ENCODE measurements at regions not wholly inside any gene's neighbourhood (a gene's known extent, or its start where the extent isn't known, plus 50 kb on each side); places are given as distances from the start of the nearest gene placed in this dataset.

GRCh38 chr14:47785058-47785457, 109.7 kb upstream of the MDGA2 start:
- TF ChIP-seq, protein P1, sequence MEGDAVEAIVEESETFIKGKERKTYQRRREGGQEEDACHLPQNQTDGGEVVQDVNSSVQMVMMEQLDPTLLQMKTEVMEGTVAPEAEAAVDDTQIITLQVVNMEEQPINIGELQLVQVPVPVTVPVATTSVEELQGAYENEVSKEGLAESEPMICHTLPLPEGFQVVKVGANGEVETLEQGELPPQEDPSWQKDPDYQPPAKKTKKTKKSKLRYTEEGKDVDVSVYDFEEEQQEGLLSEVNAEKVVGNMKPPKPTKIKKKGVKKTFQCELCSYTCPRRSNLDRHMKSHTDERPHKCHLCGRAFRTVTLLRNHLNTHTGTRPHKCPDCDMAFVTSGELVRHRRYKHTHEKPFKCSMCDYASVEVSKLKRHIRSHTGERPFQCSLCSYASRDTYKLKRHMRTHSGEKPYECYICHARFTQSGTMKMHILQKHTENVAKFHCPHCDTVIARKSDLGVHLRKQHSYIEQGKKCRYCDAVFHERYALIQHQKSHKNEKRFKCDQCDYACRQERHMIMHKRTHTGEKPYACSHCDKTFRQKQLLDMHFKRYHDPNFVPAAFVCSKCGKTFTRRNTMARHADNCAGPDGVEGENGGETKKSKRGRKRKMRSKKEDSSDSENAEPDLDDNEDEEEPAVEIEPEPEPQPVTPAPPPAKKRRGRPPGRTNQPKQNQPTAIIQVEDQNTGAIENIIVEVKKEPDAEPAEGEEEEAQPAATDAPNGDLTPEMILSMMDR (IDR thresholded peaks at IDR 0.05) = no peak
- no peak for TF ChIP-seq POLR2A (IDR thresholded peaks at IDR 0.05)

Measured in adrenal gland (tissue), 5 donors.